ENCODE measurements at regions not wholly inside any gene's neighbourhood (a gene's known extent, or its start where the extent isn't known, plus 50 kb on each side); places are given as distances from the start of the nearest gene placed in this dataset.

GRCh38 chr10:27599546-27599945, 95.4 kb downstream of the RAB18 start:
- H3K27me3 ChIP-seq, result no peaks in the 10 kb centered on the region
- TF ChIP-seq EP300 (IDR thresholded peaks at IDR 0.05) (no peak), POLR2A (IDR thresholded peaks at IDR 0.05) (no peak)
- intact Hi-C loops (cut with DNase I), result no loop called here
- no peaks in the 10 kb centered on the region for H3K4me1 ChIP-seq (ENCODE audit: insufficient read depth)
- DNase-seq, result no peak
- no peaks in the 10 kb centered on the region for H3K36me3 ChIP-seq
- H3K4me3 ChIP-seq, result no peak overlapping the region
- WGBS, 3 donors, result 50 to 82% (median 76%) methylated on average over 1 to 2 of the region's 2 CpGs
- no peaks in the 10 kb centered on the region for H3K9me3 ChIP-seq
- no peak overlapping the region for H3K27ac ChIP-seq

GRCh38 chr10:27600930-27601329, 96.8 kb downstream of the RAB18 start:
- DNase-seq, result no peak
- WGBS, 3 donors, result 87 to 94% (median 90%) methylated on average over 2 of the region's 2 CpGs
- Histone ChIP-seq H3K36me3 (no peaks in the 10 kb centered on the region), H3K27ac (no peak overlapping the region), H3K4me1 (ENCODE audit: insufficient read depth) (peaks cover 4% of the 10 kb centered on the region), H3K27me3 (no peaks in the 10 kb centered on the region), H3K9me3 (no peaks in the 10 kb centered on the region), H3K4me3 (no peak overlapping the region)
- intact Hi-C loops (cut with DNase I), result no loop called here
- TF ChIP-seq EP300 (IDR thresholded peaks at IDR 0.05) (no peak), POLR2A (IDR thresholded peaks at IDR 0.05) (no peak)
- TF ChIP-seq, protein P1, sequence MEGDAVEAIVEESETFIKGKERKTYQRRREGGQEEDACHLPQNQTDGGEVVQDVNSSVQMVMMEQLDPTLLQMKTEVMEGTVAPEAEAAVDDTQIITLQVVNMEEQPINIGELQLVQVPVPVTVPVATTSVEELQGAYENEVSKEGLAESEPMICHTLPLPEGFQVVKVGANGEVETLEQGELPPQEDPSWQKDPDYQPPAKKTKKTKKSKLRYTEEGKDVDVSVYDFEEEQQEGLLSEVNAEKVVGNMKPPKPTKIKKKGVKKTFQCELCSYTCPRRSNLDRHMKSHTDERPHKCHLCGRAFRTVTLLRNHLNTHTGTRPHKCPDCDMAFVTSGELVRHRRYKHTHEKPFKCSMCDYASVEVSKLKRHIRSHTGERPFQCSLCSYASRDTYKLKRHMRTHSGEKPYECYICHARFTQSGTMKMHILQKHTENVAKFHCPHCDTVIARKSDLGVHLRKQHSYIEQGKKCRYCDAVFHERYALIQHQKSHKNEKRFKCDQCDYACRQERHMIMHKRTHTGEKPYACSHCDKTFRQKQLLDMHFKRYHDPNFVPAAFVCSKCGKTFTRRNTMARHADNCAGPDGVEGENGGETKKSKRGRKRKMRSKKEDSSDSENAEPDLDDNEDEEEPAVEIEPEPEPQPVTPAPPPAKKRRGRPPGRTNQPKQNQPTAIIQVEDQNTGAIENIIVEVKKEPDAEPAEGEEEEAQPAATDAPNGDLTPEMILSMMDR (IDR thresholded peaks at IDR 0.05), result no peak

- DNase-seq, result no peak
- Histone ChIP-seq H3K27ac (no peak overlapping the region), H3K9me3 (no peaks in the 10 kb centered on the region), H3K4me3 (no peak overlapping the region), H3K4me1 (ENCODE audit: insufficient read depth) (peaks cover 4% of the 10 kb centered on the region), H3K27me3 (no peaks in the 10 kb centered on the region), H3K36me3 (no peaks in the 10 kb centered on the region)
- intact Hi-C loops (cut with DNase I), result no loop called here
- no peak for TF ChIP-seq POLR2A (IDR thresholded peaks at IDR 0.05)
- TF ChIP-seq, protein P1 (IDR thresholded peaks at IDR 0.05), result no peak
- no peak for TF ChIP-seq EP300 (IDR thresholded peaks at IDR 0.05)
- WGBS, 3 donors, result 36 to 51% (median 44%) methylated on average over 5 of the region's 5 CpGs
Measured at GRCh38 chr10:27601503-27601902, 97.4 kb downstream of the RAB18 start.

DNA sequence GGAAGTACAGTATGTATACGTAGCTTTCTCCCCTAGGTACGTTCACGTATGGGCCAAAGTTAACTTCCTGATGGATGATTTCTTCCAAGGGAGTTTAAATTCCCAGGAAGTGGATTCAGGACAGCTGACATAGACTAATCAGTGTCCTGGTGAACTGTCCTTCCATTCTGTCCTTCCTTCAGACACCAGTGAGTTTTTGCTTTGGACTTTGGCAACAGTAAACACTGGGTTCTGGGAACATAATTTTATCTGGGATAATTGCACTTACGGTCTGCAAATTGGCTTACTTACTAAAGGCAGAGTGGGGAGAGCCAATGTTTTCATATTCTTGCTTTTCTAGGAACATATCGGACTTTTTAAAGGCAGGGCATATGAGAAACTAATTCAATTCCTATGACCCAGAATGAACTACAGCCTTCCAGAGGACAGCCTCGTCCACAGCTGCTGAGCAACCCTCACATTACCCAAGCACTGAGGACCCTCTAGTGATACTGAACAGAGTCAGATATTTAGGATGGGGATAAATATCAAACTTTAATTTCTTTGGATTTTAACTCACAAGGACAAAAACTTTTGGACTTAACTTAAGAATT, 97.9 kb downstream of the RAB18 start:
- H3K36me3 ChIP-seq, result no peaks in the 10 kb centered on the region
- peaks cover 4% of the 10 kb centered on the region for H3K4me1 ChIP-seq (ENCODE audit: insufficient read depth)
- H3K27ac ChIP-seq, result no peak overlapping the region
- H3K4me3 ChIP-seq, result no peak overlapping the region
- intact Hi-C loops (cut with DNase I), result no loop called here
- TF ChIP-seq EP300 (IDR thresholded peaks at IDR 0.05), result no peak
- no peak for TF ChIP-seq POLR2A (IDR thresholded peaks at IDR 0.05)
- TF ChIP-seq, protein P1 (IDR thresholded peaks at IDR 0.05), result no peak
- H3K27me3 ChIP-seq, result no peaks in the 10 kb centered on the region
- 29 to 52% (median 51%) methylated on average over 6 of the region's 6 CpGs for WGBS, 3 donors
- no peaks in the 10 kb centered on the region for H3K9me3 ChIP-seq
- DNase-seq, result no peak

GRCh38 chr10:27603104-27603503, 99.0 kb downstream of the RAB18 start:
- Histone ChIP-seq H3K27ac (no peak overlapping the region), H3K27me3 (no peaks in the 10 kb centered on the region), H3K36me3 (no peaks in the 10 kb centered on the region), H3K4me1 (ENCODE audit: insufficient read depth) (peaks cover 4% of the 10 kb centered on the region), H3K4me3 (no peak overlapping the region), H3K9me3 (no peaks in the 10 kb centered on the region)
- no peak for DNase-seq
- TF ChIP-seq, protein P1 (IDR thresholded peaks at IDR 0.05), result no peak
- no peak for TF ChIP-seq EP300 (IDR thresholded peaks at IDR 0.05)
- no peak for TF ChIP-seq POLR2A (IDR thresholded peaks at IDR 0.05)
- intact Hi-C loops (cut with DNase I), result no loop called here
- WGBS, 3 donors, result 86 to 96% (median 95%) methylated on average over 1 of the region's 1 CpG

Measured in ovary (tissue), 7 donors.